ENCODE measurements at regions not wholly inside any gene's neighbourhood (a gene's known extent, or its start where the extent isn't known, plus 50 kb on each side); places are given as distances from the start of the nearest gene placed in this dataset.

DNA sequence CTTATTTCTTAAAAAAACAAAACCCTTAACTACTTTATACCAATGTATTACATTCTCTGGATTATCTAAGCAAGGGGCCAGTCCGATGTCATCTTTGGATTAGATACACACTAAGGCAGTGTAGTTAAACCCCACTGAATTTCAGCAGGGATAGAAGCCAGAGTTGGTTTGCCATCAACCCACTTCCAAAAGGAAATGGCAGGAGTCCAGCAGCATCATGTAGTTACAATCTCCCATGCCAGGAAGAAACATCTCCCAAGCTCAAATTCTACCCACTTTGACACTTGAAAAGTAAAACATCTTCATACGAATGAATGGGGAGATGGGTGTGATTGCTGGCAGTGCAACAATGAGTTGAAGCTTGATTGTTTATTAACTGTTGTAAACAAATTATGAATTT is 203.5 kb upstream of the PLXNC1 start:
- no peak overlapping the region for H3K4me3 ChIP-seq (ENCODE audit: low read depth in 1 of 2, low read length in 2 of 2)
- H3K27ac ChIP-seq (ENCODE audit: low read length): no peak overlapping the region
- no peaks in the 10 kb centered on the region for H3K4me1 ChIP-seq (ENCODE audit: control insufficient read depth in 1 of 2, insufficient read depth in 2 of 2, low read length in 2 of 2)
- no peaks in the 10 kb centered on the region for H3K36me3 ChIP-seq (ENCODE audit: control insufficient read depth in 1 of 2, insufficient read depth in 2 of 2, low read length in 2 of 2)
- no peaks in the 10 kb centered on the region for H3K27me3 ChIP-seq (ENCODE audit: low read depth, low read length)
- no peaks in the 10 kb centered on the region for H3K9me3 ChIP-seq (ENCODE audit: control insufficient read depth in 1 of 2, low read length in 2 of 2)

DNA sequence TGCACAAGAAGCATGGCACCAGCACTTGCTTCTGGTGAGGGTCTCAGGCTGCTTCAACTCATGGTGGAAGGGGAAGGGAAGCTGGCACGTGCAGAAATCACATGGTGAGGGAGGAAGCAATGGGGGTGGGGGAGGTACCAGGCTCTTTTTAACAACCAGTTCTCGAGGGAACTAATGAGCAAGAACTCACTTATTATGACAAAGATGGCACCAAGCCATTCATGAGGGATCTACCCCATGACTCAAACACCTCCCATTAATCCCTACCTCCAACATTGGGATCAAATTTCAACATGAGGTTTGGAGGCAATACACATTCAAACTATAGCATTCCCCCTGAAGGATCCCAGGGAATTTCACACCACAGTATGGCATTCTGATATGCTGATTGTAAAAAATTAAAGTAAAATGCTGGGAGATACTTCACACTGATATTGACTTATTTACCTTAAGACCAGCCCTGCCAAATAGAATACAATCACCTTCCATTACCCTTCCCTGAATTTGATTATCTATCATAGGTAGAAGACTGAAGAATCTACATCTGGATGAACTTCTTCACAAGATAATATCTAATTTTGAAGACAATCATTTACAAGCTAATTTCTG is 201.7 kb upstream of the PLXNC1 start:
- Histone ChIP-seq H3K9me3 (ENCODE audit: control insufficient read depth in 1 of 2, low read length in 2 of 2) (no peaks in the 10 kb centered on the region), H3K27me3 (ENCODE audit: low read depth, low read length) (no peaks in the 10 kb centered on the region), H3K27ac (ENCODE audit: low read length) (no peak overlapping the region)

DNA sequence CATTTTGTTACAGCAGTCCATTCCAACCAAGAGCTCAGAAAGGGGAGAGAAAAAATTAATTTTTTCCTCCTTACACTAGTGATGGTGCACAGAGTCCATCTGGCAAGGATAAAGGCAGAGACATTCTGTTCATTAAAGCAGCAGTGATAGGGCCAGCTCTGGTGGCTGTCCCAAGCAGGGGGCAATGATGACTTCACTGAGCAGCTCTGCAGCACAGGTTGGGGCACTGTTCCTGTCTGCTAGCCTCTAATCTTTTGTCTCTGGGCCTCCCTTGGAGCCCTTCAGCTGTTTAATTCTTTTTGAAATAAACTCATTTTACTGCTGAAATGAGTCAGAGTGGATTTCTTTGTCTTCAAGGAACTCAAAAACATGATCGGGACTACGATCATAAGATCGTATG is 200.9 kb upstream of the PLXNC1 start:
- H3K36me3 ChIP-seq (ENCODE audit: control insufficient read depth in 1 of 2, insufficient read depth in 2 of 2, low read length in 2 of 2): no peaks in the 10 kb centered on the region
- no peaks in the 10 kb centered on the region for H3K4me1 ChIP-seq (ENCODE audit: control insufficient read depth in 1 of 2, insufficient read depth in 2 of 2, low read length in 2 of 2)
- no peak overlapping the region for H3K27ac ChIP-seq (ENCODE audit: low read length)
- no peaks in the 10 kb centered on the region for H3K9me3 ChIP-seq (ENCODE audit: control insufficient read depth in 1 of 2, low read length in 2 of 2)
- H3K4me3 ChIP-seq (ENCODE audit: low read depth in 1 of 2, low read length in 2 of 2): no peak overlapping the region
- no peaks in the 10 kb centered on the region for H3K27me3 ChIP-seq (ENCODE audit: low read depth, low read length)

More for the DNA sequence above, 201.7 kb upstream of the PLXNC1 start:
- Histone ChIP-seq H3K36me3 (ENCODE audit: control insufficient read depth in 1 of 2, insufficient read depth in 2 of 2, low read length in 2 of 2) (no peaks in the 10 kb centered on the region), H3K4me3 (ENCODE audit: low read depth in 1 of 2, low read length in 2 of 2) (no peak overlapping the region), H3K4me1 (ENCODE audit: control insufficient read depth in 1 of 2, insufficient read depth in 2 of 2, low read length in 2 of 2) (no peaks in the 10 kb centered on the region)

DNA sequence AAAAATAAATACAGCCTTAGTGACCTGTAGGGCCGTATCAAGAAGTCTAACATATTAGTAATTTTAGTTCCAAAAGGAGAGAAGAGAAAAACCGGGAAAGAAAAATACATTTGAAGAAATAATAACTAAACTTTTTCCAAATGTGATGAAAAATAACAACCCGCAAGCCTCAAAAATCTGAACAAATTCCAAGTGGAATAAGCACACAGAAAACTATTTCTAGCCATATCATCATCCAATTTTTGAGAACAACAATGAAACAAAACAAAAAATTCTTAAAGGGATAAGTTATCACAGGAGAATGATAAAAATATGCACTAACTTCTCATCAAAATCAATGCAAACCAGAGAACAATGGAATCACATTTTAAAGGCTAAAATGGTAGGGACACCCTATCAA is 198.1 kb upstream of the PLXNC1 start:
- no peaks in the 10 kb centered on the region for H3K27me3 ChIP-seq (ENCODE audit: low read depth, low read length)
- no peaks in the 10 kb centered on the region for H3K36me3 ChIP-seq (ENCODE audit: control insufficient read depth in 1 of 2, insufficient read depth in 2 of 2, low read length in 2 of 2)
- no peak overlapping the region for H3K27ac ChIP-seq (ENCODE audit: low read length)
- H3K4me1 ChIP-seq (ENCODE audit: control insufficient read depth in 1 of 2, insufficient read depth in 2 of 2, low read length in 2 of 2): no peaks in the 10 kb centered on the region
- no peak overlapping the region for H3K4me3 ChIP-seq (ENCODE audit: low read depth in 1 of 2, low read length in 2 of 2)
- no peaks in the 10 kb centered on the region for H3K9me3 ChIP-seq (ENCODE audit: control insufficient read depth in 1 of 2, low read length in 2 of 2)

DNA sequence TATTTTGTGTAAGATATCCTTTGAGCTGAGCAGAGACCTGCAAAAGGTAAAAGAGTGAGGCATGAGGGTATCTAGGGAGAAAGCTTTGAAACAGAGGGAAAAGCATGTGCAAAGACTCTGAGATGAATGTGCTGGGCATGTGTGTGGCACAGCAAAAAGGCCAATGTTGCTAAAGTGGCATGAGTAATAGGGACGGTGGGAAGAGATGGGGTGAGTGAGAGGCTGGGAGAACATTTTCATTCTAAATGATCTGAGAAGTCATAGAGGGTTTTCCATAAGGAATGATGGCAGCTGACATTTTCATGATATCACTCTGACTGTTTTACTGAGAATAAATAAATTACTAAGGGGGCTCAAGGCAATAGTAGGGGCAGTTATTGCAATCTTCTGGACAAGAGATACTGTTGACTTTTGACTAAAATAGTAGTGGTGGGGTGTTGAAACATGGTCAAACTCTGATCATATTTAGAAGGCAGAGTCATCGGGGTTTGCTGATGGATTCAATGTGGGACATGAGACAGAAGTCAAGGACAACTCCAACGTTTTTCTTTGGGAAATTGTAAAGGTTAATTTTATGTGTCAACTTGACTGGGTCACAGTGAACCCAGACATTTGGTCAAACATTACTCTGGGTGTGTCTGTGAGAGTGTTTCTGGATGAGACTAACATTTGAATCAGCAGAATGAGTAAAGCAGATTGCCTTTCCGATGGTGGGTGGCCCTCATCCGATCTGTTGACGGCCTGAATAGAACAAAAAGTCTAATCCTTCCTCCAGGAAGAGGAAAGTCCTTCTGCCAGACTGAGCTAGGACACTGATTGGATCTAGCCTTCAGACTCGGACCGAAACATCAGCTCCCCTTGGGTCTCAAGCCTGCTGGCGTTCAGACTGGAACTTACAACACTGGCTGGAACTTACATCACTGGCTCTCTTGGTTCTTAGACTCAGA is 193.9 kb upstream of the PLXNC1 start:
- H3K36me3 ChIP-seq (ENCODE audit: control insufficient read depth in 1 of 2, insufficient read depth in 2 of 2, low read length in 2 of 2): no peaks in the 10 kb centered on the region
- H3K9me3 ChIP-seq (ENCODE audit: control insufficient read depth in 1 of 2, low read length in 2 of 2): no peaks in the 10 kb centered on the region
- H3K27ac ChIP-seq (ENCODE audit: low read length): no peak overlapping the region
- H3K4me1 ChIP-seq (ENCODE audit: control insufficient read depth in 1 of 2, insufficient read depth in 2 of 2, low read length in 2 of 2): no peaks in the 10 kb centered on the region
- no peak overlapping the region for H3K4me3 ChIP-seq (ENCODE audit: low read depth in 1 of 2, low read length in 2 of 2)
- no peaks in the 10 kb centered on the region for H3K27me3 ChIP-seq (ENCODE audit: low read depth, low read length)

DNA sequence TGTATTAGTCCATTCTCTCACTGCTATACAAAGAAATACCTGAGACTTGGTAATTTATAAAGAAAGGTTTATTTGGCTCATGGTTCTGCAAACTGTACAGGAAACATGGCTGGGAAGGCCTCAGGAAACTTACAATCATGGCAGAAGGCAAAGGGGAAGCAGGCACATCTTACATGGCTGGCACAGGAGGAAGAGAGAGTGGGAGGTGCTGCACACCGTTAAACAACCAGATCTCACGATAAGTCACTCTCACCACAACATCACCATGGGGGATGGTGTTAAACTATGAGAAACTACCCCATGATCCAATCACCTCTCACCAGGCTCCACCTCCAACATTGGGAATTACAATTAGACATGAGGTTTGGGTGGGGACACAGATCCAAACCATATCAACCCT is 191.8 kb upstream of the PLXNC1 start:
- no peaks in the 10 kb centered on the region for H3K4me1 ChIP-seq (ENCODE audit: control insufficient read depth in 1 of 2, insufficient read depth in 2 of 2, low read length in 2 of 2)
- no peaks in the 10 kb centered on the region for H3K36me3 ChIP-seq (ENCODE audit: control insufficient read depth in 1 of 2, insufficient read depth in 2 of 2, low read length in 2 of 2)
- H3K27ac ChIP-seq (ENCODE audit: low read length): no peak overlapping the region

DNA sequence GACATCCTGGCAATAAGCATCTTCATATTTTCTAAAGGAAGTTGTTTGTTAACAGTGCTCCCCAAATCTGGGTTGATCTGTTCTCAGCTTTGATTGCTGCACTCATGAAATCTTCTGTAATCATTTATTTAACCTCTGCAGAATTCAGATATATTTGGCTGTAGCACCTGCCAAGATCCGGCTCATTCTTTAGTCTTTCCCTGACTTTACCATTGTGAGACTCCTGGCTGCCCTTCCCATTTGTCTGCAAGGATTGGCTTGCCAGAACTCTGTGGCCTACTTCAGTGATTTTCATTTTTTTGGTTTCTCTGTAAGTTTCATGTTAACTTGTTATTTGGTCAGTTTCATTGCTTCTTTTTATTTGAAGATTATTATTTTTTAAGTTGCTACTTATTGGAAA is 191.2 kb upstream of the PLXNC1 start:
- H3K36me3 ChIP-seq (ENCODE audit: control insufficient read depth in 1 of 2, insufficient read depth in 2 of 2, low read length in 2 of 2): no peaks in the 10 kb centered on the region
- H3K4me3 ChIP-seq (ENCODE audit: low read depth in 1 of 2, low read length in 2 of 2): no peak overlapping the region
- H3K9me3 ChIP-seq (ENCODE audit: control insufficient read depth in 1 of 2, low read length in 2 of 2): peaks cover 0 to 2% of the 10 kb centered on the region in 2 donors
- no peaks in the 10 kb centered on the region for H3K4me1 ChIP-seq (ENCODE audit: control insufficient read depth in 1 of 2, insufficient read depth in 2 of 2, low read length in 2 of 2)
- H3K27ac ChIP-seq (ENCODE audit: low read length): no peak overlapping the region
- H3K27me3 ChIP-seq (ENCODE audit: low read depth, low read length): no peaks in the 10 kb centered on the region

More for the DNA sequence above, 191.8 kb upstream of the PLXNC1 start:
- Histone ChIP-seq H3K27me3 (ENCODE audit: low read depth, low read length) (no peaks in the 10 kb centered on the region), H3K9me3 (ENCODE audit: control insufficient read depth in 1 of 2, low read length in 2 of 2) (no peaks in the 10 kb centered on the region), H3K4me3 (ENCODE audit: low read depth in 1 of 2, low read length in 2 of 2) (no peak overlapping the region)

DNA sequence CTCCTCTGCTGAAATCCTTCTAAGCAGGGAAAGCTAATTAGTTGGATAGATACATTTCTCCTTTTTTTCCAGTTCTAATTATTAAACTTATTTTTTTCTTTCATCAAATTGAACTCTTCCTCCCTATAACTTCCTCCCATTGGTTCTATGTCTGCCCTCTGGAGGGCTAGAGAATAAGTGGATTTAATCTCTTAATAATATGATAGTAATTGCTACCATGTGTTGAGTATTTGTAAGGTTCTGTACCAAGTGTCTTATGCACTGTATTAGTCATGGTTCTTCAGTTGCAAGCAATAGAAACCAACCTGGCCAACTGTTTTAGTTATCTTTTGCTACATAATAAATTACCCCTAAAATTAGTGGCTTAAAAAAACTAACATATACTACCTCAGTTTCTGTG is 190.5 kb upstream of the PLXNC1 start:
- H3K36me3 ChIP-seq (ENCODE audit: control insufficient read depth in 1 of 2, insufficient read depth in 2 of 2, low read length in 2 of 2): no peaks in the 10 kb centered on the region
- peaks cover 0 to 3% of the 10 kb centered on the region in 2 donors for H3K9me3 ChIP-seq (ENCODE audit: control insufficient read depth in 1 of 2, low read length in 2 of 2)
- no peak overlapping the region for H3K27ac ChIP-seq (ENCODE audit: low read length)
- H3K27me3 ChIP-seq (ENCODE audit: low read depth, low read length): no peaks in the 10 kb centered on the region
- no peaks in the 10 kb centered on the region for H3K4me1 ChIP-seq (ENCODE audit: control insufficient read depth in 1 of 2, insufficient read depth in 2 of 2, low read length in 2 of 2)
- H3K4me3 ChIP-seq (ENCODE audit: low read depth in 1 of 2, low read length in 2 of 2): no peak overlapping the region

DNA sequence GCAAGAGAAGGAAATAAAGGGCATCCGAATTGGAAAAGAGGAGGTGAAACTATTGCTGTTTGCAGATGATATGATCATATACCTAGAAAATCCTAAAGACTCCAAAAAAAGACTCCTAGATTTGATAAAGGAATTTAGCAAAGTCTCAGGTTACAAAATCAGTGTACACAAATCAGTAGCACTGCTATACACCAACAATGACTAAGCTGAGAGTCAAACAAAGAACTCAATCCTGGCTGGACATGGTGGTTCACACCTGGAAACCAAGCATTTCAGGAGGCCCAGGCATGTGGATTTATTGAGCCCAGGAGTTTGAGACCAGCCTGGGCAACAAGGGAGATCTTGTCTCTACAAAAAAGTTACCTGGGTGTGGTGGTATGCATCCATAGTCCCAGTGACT is 188.7 kb upstream of the PLXNC1 start:
- H3K36me3 ChIP-seq (ENCODE audit: control insufficient read depth in 1 of 2, insufficient read depth in 2 of 2, low read length in 2 of 2): no peaks in the 10 kb centered on the region
- H3K27ac ChIP-seq (ENCODE audit: low read length): no peak overlapping the region
- H3K4me3 ChIP-seq (ENCODE audit: low read depth in 1 of 2, low read length in 2 of 2): no peak overlapping the region
- no peaks in the 10 kb centered on the region for H3K27me3 ChIP-seq (ENCODE audit: low read depth, low read length)
- peaks cover 0 to 3% of the 10 kb centered on the region in 2 donors for H3K9me3 ChIP-seq (ENCODE audit: control insufficient read depth in 1 of 2, low read length in 2 of 2)
- no peaks in the 10 kb centered on the region for H3K4me1 ChIP-seq (ENCODE audit: control insufficient read depth in 1 of 2, insufficient read depth in 2 of 2, low read length in 2 of 2)

DNA sequence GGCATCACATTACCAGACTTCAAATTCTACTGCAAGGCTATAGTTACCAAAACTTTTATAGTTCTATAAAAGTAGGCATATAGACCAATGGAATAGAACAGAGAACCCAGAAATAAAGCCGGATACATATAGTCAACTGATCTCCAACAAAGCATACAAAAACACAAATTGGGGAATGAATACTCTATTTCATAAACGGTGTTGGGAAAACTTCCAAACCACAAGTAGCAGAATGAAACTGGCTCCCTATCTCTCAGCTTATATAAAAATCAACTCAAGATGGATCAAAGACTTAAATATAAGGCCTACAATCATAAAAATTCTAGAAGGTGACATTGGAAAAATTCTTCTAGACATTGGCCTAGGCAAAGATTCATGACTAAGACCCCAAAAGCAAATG is 187.9 kb upstream of the PLXNC1 start:
- no peak overlapping the region for H3K4me3 ChIP-seq (ENCODE audit: low read depth in 1 of 2, low read length in 2 of 2)
- H3K27me3 ChIP-seq (ENCODE audit: low read depth, low read length): no peaks in the 10 kb centered on the region
- H3K36me3 ChIP-seq (ENCODE audit: control insufficient read depth in 1 of 2, insufficient read depth in 2 of 2, low read length in 2 of 2): no peaks in the 10 kb centered on the region
- no peaks in the 10 kb centered on the region for H3K4me1 ChIP-seq (ENCODE audit: control insufficient read depth in 1 of 2, insufficient read depth in 2 of 2, low read length in 2 of 2)
- peaks cover 0 to 3% of the 10 kb centered on the region in 2 donors for H3K9me3 ChIP-seq (ENCODE audit: control insufficient read depth in 1 of 2, low read length in 2 of 2)
- H3K27ac ChIP-seq (ENCODE audit: low read length): no peak overlapping the region

DNA sequence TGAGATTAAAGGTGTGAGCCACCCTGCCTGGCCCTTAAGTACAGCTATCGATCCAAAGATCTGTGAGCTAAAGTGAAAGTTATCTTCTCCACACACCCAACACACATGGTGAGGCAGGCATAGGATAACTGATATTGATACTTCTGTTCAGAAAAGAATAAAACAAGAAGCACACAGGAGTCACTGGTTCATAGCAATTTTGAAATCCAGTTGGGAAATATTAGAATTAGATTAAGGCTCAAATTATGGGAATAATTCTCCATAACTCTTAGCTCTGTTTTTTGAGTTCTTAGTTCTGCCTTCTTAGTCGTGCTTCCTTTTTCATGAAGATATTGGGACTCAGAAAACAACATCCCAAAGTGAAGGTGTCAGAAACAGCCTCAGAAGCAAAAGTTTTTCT is 186.0 kb upstream of the PLXNC1 start:
- Histone ChIP-seq H3K4me3 (ENCODE audit: low read depth in 1 of 2, low read length in 2 of 2) (no peak overlapping the region), H3K9me3 (ENCODE audit: control insufficient read depth in 1 of 2, low read length in 2 of 2) (peaks cover 0 to 3% of the 10 kb centered on the region in 2 donors), H3K36me3 (ENCODE audit: control insufficient read depth in 1 of 2, insufficient read depth in 2 of 2, low read length in 2 of 2) (no peaks in the 10 kb centered on the region), H3K4me1 (ENCODE audit: control insufficient read depth in 1 of 2, insufficient read depth in 2 of 2, low read length in 2 of 2) (no peaks in the 10 kb centered on the region), H3K27me3 (ENCODE audit: low read depth, low read length) (no peaks in the 10 kb centered on the region), H3K27ac (ENCODE audit: low read length) (no peak overlapping the region)

Data from muscle layer of duodenum (tissue), 2 donors.